ENCODE measurements at regions not wholly inside any gene's neighbourhood (a gene's known extent, or its start where the extent isn't known, plus 50 kb on each side); places are given as distances from the start of the nearest gene placed in this dataset.

DNA sequence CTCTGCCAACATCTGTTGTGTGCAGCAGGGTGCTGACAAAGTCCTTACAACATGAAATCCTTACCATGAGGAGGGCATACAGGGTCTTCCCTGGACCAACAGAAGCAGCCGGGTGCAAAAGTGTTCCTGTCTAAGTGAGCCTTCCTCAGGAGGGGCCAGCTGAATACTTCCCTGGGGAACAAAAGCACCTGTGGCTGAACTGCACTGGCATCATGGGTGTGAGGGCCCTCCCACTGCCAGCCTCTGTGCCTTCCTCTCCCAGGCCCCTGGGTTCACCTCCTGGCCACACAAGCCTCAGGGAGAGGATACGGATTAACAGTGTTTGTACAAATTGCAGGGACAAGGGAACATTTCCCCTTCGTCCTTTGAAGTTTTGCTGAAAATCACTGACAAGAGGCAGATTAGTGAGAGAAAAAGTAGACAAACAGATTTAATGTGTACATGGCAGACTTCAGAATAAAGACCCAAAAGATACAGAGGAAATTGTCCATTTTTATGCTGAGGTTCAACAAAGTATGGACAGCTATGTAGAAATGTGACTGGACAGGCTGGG is 91.0 kb upstream of the PPM1J start:
- Histone ChIP-seq H3K9me3 (no peaks in the 10 kb centered on the region), H3K27me3 (peaks cover 9% of the 10 kb centered on the region), H3K4me1 (no peaks in the 10 kb centered on the region), H3K4me3 (no peak overlapping the region), H3K36me3 (no peaks in the 10 kb centered on the region), H3K27ac (no peak overlapping the region)
- no peak for TF ChIP-seq POLR2A (IDR thresholded peaks at IDR 0.05)
- TF ChIP-seq, protein P1, sequence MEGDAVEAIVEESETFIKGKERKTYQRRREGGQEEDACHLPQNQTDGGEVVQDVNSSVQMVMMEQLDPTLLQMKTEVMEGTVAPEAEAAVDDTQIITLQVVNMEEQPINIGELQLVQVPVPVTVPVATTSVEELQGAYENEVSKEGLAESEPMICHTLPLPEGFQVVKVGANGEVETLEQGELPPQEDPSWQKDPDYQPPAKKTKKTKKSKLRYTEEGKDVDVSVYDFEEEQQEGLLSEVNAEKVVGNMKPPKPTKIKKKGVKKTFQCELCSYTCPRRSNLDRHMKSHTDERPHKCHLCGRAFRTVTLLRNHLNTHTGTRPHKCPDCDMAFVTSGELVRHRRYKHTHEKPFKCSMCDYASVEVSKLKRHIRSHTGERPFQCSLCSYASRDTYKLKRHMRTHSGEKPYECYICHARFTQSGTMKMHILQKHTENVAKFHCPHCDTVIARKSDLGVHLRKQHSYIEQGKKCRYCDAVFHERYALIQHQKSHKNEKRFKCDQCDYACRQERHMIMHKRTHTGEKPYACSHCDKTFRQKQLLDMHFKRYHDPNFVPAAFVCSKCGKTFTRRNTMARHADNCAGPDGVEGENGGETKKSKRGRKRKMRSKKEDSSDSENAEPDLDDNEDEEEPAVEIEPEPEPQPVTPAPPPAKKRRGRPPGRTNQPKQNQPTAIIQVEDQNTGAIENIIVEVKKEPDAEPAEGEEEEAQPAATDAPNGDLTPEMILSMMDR (IDR thresholded peaks at IDR 0.05) = no peak
- no peak for TF ChIP-seq POLR2AphosphoS5 (IDR thresholded peaks at IDR 0.05)
- TF ChIP-seq EP300 (IDR thresholded peaks at IDR 0.05) = no peak
- no peak for ATAC-seq
- 93 to 100% methylated on average over 1 to 3 of the region's 3 CpGs for WGBS, 2 donors (ENCODE audit: low coverage in 1 of 2)

GRCh38 chr1:112805155-112805853 is 90.2 kb upstream of the PPM1J start:
- Histone ChIP-seq H3K9me3 (no peaks in the 10 kb centered on the region), H3K4me1 (no peaks in the 10 kb centered on the region), H3K4me3 (no peak overlapping the region), H3K27me3 (peaks cover 9% of the 10 kb centered on the region), H3K27ac (no peak overlapping the region), H3K36me3 (no peaks in the 10 kb centered on the region)
- TF ChIP-seq POLR2A (IDR thresholded peaks at IDR 0.05) = no peak
- no peak for TF ChIP-seq EP300 (IDR thresholded peaks at IDR 0.05)
- TF ChIP-seq POLR2AphosphoS5 (IDR thresholded peaks at IDR 0.05) = no peak
- TF ChIP-seq, protein P1 (IDR thresholded peaks at IDR 0.05) = no peak
- ATAC-seq = no peak
- 43 to 83% methylated on average over 1 of the region's 3 CpGs for WGBS, 2 donors (ENCODE audit: low coverage in 1 of 2)

DNA sequence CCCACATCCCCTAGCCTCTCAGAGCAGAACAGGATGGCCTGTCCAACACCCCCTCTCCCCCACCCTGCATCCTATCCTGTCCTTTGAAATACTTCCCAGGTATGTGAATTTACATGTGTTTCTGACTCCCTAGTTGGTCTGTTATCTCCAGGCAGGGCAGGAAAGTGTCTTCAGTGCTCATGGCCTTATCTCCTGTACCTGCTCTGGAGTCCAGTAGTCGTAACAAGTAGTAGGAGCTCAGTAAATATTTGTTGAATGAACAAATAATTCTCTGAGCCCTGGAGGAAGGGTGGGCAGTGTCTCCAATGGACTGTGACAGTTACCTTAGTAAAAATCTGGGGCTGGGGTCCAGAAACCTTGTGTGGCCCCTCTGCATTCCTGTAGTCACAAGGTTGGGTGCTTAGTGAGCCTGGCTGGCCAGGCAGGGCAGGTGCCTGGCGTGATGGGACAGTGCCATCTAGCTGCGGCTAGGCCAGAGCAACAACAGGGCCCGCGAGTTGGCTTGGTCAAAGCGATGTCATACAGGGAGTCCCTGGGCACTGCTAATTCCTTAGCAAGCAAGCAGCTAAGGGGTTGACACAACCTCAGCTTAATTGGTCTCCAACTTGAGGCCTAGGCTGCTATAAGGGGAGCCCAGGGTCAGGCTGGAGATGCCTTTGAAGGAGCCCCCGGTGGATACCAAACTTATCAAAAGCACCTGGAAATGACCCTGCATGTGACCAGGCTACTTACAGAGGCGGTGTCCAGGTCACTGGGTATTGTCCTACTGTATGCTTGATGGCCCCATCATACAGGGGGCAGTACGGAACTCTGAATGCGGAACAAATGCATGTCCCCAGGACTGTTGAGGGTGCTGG is 89.0 kb upstream of the PPM1J start:
- 0 to 80% methylated on average over 1 to 2 of the region's 10 CpGs for WGBS, 2 donors (ENCODE audit: low coverage in 1 of 2)
- Histone ChIP-seq H3K4me1 (no peaks in the 10 kb centered on the region), H3K36me3 (no peaks in the 10 kb centered on the region), H3K27me3 (peaks cover 9% of the 10 kb centered on the region), H3K9me3 (no peaks in the 10 kb centered on the region), H3K4me3 (no peak overlapping the region), H3K27ac (no peak overlapping the region)
- TF ChIP-seq, protein P1 (IDR thresholded peaks at IDR 0.05) = peak in 3 of 4 experiments; percentile 44 to 66 (median 56)
- no peak for TF ChIP-seq EP300 (IDR thresholded peaks at IDR 0.05)
- no peak for TF ChIP-seq POLR2A (IDR thresholded peaks at IDR 0.05)
- peak; percentile 57 for ATAC-seq

DNA sequence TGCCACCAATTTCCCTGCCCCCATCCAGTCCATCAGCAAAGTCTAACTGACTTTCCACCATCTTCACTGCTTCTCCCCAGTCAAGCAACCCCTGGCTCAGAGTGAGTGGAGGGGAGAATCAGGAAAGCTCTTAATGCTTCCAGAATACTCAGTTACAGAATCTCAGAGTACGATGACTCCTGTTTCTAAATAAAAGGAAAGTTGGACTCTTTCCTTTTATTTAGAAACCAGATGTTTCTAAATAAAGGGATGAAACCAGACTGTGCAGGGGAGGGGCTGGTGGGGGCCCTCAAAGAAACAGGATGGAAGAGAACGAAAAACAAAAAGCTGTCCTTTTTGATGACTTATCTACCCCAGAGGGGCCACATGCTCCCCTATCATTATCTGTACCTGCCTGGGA is 85.2 kb upstream of the PPM1J start:
- Histone ChIP-seq H3K4me3 (no peak overlapping the region), H3K9me3 (no peaks in the 10 kb centered on the region), H3K27ac (no peak overlapping the region), H3K36me3 (no peaks in the 10 kb centered on the region), H3K27me3 (peaks cover 9% of the 10 kb centered on the region), H3K4me1 (no peaks in the 10 kb centered on the region)
- WGBS, 2 donors (ENCODE audit: low coverage in 1 of 2) = 50 to 59% methylated on average over 1 to 2 of the region's 2 CpGs
- TF ChIP-seq POLR2AphosphoS5 (IDR thresholded peaks at IDR 0.05) (no peak), EP300 (IDR thresholded peaks at IDR 0.05) (no peak), POLR2A (IDR thresholded peaks at IDR 0.05) (no peak)
- TF ChIP-seq, protein P1 (IDR thresholded peaks at IDR 0.05) = no peak
- ATAC-seq = no peak

All from gastroesophageal sphincter (tissue), 4 donors.